ENCODE measurements at regions not wholly inside any gene's neighbourhood (a gene's known extent, or its start where the extent isn't known, plus 50 kb on each side); places are given as distances from the start of the nearest gene placed in this dataset.

DNA sequence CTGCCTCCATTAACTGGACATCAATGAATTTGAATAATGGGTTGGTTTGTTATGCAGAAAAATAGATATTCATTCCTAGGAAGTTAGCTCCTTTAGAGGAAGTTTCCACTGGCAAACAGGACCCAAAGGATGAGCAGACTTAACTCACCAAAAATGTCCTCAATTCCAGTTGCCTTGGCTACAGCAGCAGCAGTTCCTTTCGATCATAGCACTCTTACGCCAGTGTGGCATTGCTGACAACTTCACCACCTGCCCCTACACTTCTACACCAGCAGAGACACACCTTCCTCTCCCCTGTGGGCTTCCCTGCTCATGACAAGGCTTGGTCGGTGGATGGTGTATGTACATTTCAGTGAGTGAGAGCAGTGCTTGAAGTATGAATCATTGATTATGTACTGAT, 532.8 kb downstream of the QKI start:
- Histone ChIP-seq H3K23ac (ENCODE audit: low read depth, low read length) (no peak overlapping the region), H2BK15ac (ENCODE audit: low read depth, low read length) (no peak overlapping the region), H3K4me3 (ENCODE audit: insufficient read depth, low read depth, low read length) (no peak overlapping the region), H3K4me2 (ENCODE audit: low read depth, low read length) (no peak overlapping the region), H3K27ac (ENCODE audit: insufficient read depth, low read length) (no peak overlapping the region), H4K5ac (ENCODE audit: low read depth, low read length) (no peak overlapping the region), H3K9me1 (ENCODE audit: insufficient read depth, low read length) (no peaks in the 10 kb centered on the region), H3K4ac (ENCODE audit: low read depth, low read length) (no peak overlapping the region), H3K9me3 (ENCODE audit: control insufficient read depth, insufficient read depth, low read length) (no peaks in the 10 kb centered on the region), H3K14ac (replicated peaks; ENCODE audit: low read depth, low read length) (no peak overlapping the region), H3K79me1 (ENCODE audit: low read depth in 1 of 2, low read length in 2 of 2) (no peaks in the 10 kb centered on the region), H3K56ac (ENCODE audit: extremely low read depth, insufficient read depth, low read length) (no peak overlapping the region), H2BK120ac (ENCODE audit: low read depth, low read length) (no peak overlapping the region), H2AFZ (replicated peaks; ENCODE audit: low read length, poor library complexity) (peak overlapping the region; percentile 44), H4K91ac (ENCODE audit: insufficient read depth, low read depth, low read length) (no peak overlapping the region), H2BK20ac (ENCODE audit: low read depth, low read length) (no peak overlapping the region), H4K8ac (ENCODE audit: low read depth in 2 of 2, low read length in 2 of 2) (no peak overlapping the region), H3K18ac (ENCODE audit: low read depth, low read length) (no peak overlapping the region), H2BK5ac (ENCODE audit: low read depth, low read length, poor library complexity, severe bottlenecking) (no peak overlapping the region), H3K9ac (ENCODE audit: low read depth, low read length) (no peak overlapping the region), H3K36me3 (ENCODE audit: control insufficient read depth, insufficient read depth, low read length) (no peaks in the 10 kb centered on the region), H4K20me1 (ENCODE audit: insufficient read depth, low read length) (no peaks in the 10 kb centered on the region), H3K4me1 (ENCODE audit: control insufficient read depth, insufficient read depth, low read length) (no peaks in the 10 kb centered on the region), H2AK5ac (ENCODE audit: low read depth, low read length) (no peak overlapping the region; the same call in 1 of the 2 replicates), H3K27me3 (ENCODE audit: control insufficient read depth, insufficient read depth, low read length) (no peaks in the 10 kb centered on the region), H2AK9ac (replicated peaks; ENCODE audit: low read depth, low read length, poor library complexity) (no peak overlapping the region)
- TF ChIP-seq MAZ (IDR thresholded peaks at IDR 0.05; ENCODE audit: borderline replicate concordance, low read depth, low read length) (no peak), NFE2L2 (IDR thresholded peaks at IDR 0.05; ENCODE audit: low read depth, low read length) (no peak), CEBPB (IDR thresholded peaks at IDR 0.05; ENCODE audit: low read depth, low read length) (no peak), CHD1 (IDR thresholded peaks at IDR 0.05; ENCODE audit: low read depth, low read length) (no peak), MXI1 (IDR thresholded peaks at IDR 0.05; ENCODE audit: borderline replicate concordance, low read depth, low read length) (no peak), BHLHE40 (IDR thresholded peaks at IDR 0.05; ENCODE audit: low read depth, low read length) (no peak), RAD21 (IDR thresholded peaks at IDR 0.05; ENCODE audit: low read length) (no peak), FOS (IDR thresholded peaks at IDR 0.05; ENCODE audit: low read depth, low read length) (no peak), SMC3 (IDR thresholded peaks at IDR 0.05; ENCODE audit: low read depth, low read length) (no peak), POLR2A (IDR thresholded peaks at IDR 0.05; ENCODE audit: low read depth, low read length) (no peak)
- TF ChIP-seq, protein P1, sequence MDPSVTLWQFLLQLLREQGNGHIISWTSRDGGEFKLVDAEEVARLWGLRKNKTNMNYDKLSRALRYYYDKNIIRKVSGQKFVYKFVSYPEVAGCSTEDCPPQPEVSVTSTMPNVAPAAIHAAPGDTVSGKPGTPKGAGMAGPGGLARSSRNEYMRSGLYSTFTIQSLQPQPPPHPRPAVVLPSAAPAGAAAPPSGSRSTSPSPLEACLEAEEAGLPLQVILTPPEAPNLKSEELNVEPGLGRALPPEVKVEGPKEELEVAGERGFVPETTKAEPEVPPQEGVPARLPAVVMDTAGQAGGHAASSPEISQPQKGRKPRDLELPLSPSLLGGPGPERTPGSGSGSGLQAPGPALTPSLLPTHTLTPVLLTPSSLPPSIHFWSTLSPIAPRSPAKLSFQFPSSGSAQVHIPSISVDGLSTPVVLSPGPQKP (IDR thresholded peaks at IDR 0.05; ENCODE audit: borderline replicate concordance, low read depth, low read length) = no peak
- TF ChIP-seq, protein P2, sequence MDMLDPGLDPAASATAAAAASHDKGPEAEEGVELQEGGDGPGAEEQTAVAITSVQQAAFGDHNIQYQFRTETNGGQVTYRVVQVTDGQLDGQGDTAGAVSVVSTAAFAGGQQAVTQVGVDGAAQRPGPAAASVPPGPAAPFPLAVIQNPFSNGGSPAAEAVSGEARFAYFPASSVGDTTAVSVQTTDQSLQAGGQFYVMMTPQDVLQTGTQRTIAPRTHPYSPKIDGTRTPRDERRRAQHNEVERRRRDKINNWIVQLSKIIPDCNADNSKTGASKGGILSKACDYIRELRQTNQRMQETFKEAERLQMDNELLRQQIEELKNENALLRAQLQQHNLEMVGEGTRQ (IDR thresholded peaks at IDR 0.05; ENCODE audit: low read depth, low read length) = no peak
- no CpG with 5 or more reads among the region's 3 CpGs for WGBS, 2 experiments (ENCODE audit: extremely low coverage in 2 of 2, insufficient read length in 1 of 2)
- no TSS peak for BruUV-seq (replicated peaks)
- ChIA-PET CTCF (no interaction called here), POLR2A (ENCODE audit: unreplicated experiment) (no interaction called here)
- dilution Hi-C loops (cut with HindIII; ENCODE audit: low sequenced_read_pairs, unreplicated experiment) = no loop called here
- in situ Hi-C loops (cut with MboI; ENCODE audit: low sequenced_read_pairs) = no loop called here
- ATAC-seq (ENCODE audit: low read depth) (no peak; the same call in 1 of the 2 replicates), DNase-seq (no peak)
- intact Hi-C loops (cut with micrococcal nuclease) = loop anchor here (2.0 kb wide), 1 partner anchor 58 kb away; no protein-coding TSS in a partner anchor

Measured in IMR-90 (cell line).